SW480 (cell line): ENCODE measurements at regions not wholly inside any gene's neighbourhood (a gene's known extent, or its start where the extent isn't known, plus 50 kb on each side); places are given as distances from the start of the nearest gene placed in this dataset.

Experiments
- DNase-seq: peaks from one replicate; pipeline ENCODE4 v3.0.0-alpha.2; 2016; ENCODE audit warnings: low spot score

- DNase-seq = no peak
Observed at GRCh38 chr10:104576611-104577010, 64.5 kb upstream of the SORCS3 start.

DNA sequence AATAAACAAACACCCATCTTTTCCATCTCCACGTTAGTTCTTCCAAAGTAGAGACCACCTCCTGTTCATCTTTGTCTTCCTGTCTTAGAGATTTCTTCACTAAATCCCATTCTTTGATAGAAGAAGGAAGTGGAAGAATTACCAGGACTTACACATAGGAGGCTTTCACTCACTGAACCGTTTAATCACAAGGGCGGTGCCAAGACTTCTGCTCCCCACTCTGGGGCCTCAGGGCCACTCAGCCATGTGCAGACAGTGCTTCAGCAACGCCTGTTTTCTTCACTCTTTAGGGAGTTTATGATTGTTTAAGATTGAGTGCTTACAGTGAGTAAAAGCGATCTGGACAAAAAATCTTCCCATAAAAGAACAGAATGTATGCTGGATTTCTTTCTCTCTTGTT is 63.9 kb upstream of the SORCS3 start:
- DNase-seq = no peak

GRCh38 chr10:104577861-104578521 is 63.1 kb upstream of the SORCS3 start:
- peak; percentile 22 for DNase-seq

GRCh38 chr10:104578671-104579070 is 62.4 kb upstream of the SORCS3 start:
- no peak for DNase-seq

DNA sequence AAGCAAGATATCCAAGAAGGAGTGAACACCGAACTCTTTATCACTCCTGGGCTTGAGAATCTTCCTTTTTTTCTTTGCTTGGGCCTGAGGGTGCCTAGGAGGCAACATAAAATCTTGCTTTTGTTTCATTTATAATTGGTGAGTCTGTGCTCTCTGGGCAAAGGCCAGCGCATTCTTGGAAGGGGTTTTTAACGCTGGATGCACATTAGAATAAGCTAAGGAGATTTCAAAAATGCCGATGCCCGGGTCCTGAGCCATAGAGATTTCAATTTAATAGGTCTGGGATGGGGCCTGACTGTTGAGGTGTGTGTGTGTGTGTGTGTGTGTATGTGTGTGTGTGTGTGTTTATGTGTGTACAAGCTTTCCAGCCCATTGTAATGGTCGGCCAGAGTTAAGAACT is 62.0 kb upstream of the SORCS3 start:
- DNase-seq = no peak

DNA sequence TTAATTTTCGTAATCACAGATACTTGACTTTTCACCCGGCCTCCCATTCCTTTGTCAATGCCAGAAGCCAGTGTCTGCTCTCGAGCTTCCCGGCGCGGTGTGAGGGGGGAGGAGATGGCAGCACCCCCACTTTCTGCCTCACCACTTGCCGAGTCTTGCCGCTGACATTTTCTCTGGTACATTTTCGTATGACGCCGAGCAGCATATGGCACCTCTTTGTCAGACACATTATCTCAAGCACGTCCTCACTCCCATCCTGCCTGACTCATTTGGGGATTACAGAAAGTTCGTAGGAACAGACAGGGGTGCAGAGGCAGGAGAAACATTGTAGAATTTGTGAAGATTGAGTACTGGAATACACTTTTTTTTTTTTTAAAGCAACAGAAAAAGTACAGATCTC is 60.8 kb upstream of the SORCS3 start:
- no peak for DNase-seq

GRCh38 chr10:104580774-104581675 is 60.1 kb upstream of the SORCS3 start:
- peak; percentile 45 for DNase-seq

- DNase-seq = no peak
Observed at GRCh38 chr10:104581884-104582601, 59.0 kb upstream of the SORCS3 start.

DNA sequence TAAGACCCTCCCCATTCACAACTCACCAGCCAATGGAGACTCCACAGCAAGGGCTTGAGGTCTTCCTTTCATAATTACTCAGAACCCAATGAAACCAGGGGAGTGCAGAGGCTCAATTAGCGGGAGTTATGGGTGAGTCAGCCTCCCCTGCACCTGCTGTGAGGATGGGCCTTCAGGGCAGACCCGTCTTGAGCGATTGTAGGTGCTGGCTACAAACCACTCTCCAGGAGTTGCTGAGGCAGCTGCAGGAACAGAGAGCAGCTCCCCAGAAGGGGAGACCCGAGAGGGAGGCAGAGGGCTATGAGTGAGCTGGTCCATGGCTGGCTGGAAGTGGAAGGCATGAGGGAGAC is 58.5 kb upstream of the SORCS3 start:
- DNase-seq = peak; percentile 12

GRCh38 chr10:104582966-104583365 is 58.1 kb upstream of the SORCS3 start:
- DNase-seq = no peak

GRCh38 chr10:104584541-104584940 is 56.5 kb upstream of the SORCS3 start:
- no peak for DNase-seq

- DNase-seq = no peak
Observed at GRCh38 chr10:104587751-104588150, 53.3 kb upstream of the SORCS3 start.

- DNase-seq = no peak
Observed at GRCh38 chr10:104589431-104589830, 51.7 kb upstream of the SORCS3 start.

GRCh38 chr10:104589871-104590270 is 51.2 kb upstream of the SORCS3 start:
- DNase-seq = peak; percentile 57
